ENCODE measurements at regions not wholly inside any gene's neighbourhood (a gene's known extent, or its start where the extent isn't known, plus 50 kb on each side); places are given as distances from the start of the nearest gene placed in this dataset.

- TF ChIP-seq CTCF (IDR thresholded peaks at IDR 0.05): no peak
- no peak for TF ChIP-seq REST (IDR thresholded peaks at IDR 0.05; ENCODE audit: insufficient read depth in 1 of 2, low read depth in 2 of 2, low read length in 1 of 2)
- no peak for TF ChIP-seq SIN3A (IDR thresholded peaks at IDR 0.05; ENCODE audit: borderline replicate concordance, insufficient read depth, low read depth, low read length)
- TF ChIP-seq POLR2AphosphoS5 (IDR thresholded peaks at IDR 0.05; ENCODE audit: low read depth, low read length): no peak
- no peak for TF ChIP-seq TCF7L2 (IDR thresholded peaks at IDR 0.05; ENCODE audit: low read depth, low read length)
Measured at GRCh38 chr3:103894162-103894822, 1459.5 kb downstream of the ZPLD1 start.
